Stimulated activated effector memory CD8-positive, alpha-beta T cell treated with anti-CD3 and anti-CD28 coated beads, Interleukin-12 subunit alpha, Interleukin-12 subunit beta, amount 100 ng/mL, for 72 hours (primary cell): ENCODE measurements at regions not wholly inside any gene's neighbourhood (a gene's known extent, or its start where the extent isn't known, plus 50 kb on each side); places are given as distances from the start of the nearest gene placed in this dataset.

Experiments used
- ATAC-seq: fragments of 150-1000 bp; cut with Tn5 transposase; 2 replicates; pipeline ENCODE4 v1.10.0; 2021
- DNase-seq, 2 donors: peaks; one replicate each; pipeline ENCODE4 v3.0.0; 2021 to 2022; ENCODE audit warnings: low spot score in 2 of 2
- H3K27ac Mint-ChIP-seq: one replicate; pipeline ENCODE4 v1.8.0; 2022; ENCODE audit warnings: mild to moderate bottlenecking, mixed read lengths
- H3K36me3 Mint-ChIP-seq: one replicate; pipeline ENCODE4 v1.8.0; 2022; ENCODE audit warnings: mild to moderate bottlenecking, mixed read lengths
- H3K4me1 Mint-ChIP-seq: one replicate; pipeline ENCODE4 v1.8.0; 2022; ENCODE audit warnings: mixed read lengths
- H3K4me3 Mint-ChIP-seq: one replicate; pipeline ENCODE4 v1.8.0; 2022; ENCODE audit warnings: mild to moderate bottlenecking, mixed read lengths
- H3K9me3 Mint-ChIP-seq: one replicate; pipeline ENCODE4 v1.8.0; 2022; ENCODE audit warnings: mixed read lengths

GRCh38 chr9:69986970-69987369 lies 56.7 kb upstream of the MAMDC2 start:
- no peak for DNase-seq
- ATAC-seq, result no peak
- Mint-ChIP-seq H3K9me3 (no peaks in the 10 kb centered on the region), H3K27ac (no peak overlapping the region), H3K4me1 (no peaks in the 10 kb centered on the region), H3K4me3 (no peak overlapping the region), H3K36me3 (no peaks in the 10 kb centered on the region)

GRCh38 chr9:69987457-69987856 lies 56.2 kb upstream of the MAMDC2 start:
- H3K9me3 Mint-ChIP-seq, result no peaks in the 10 kb centered on the region
- no peaks in the 10 kb centered on the region for H3K36me3 Mint-ChIP-seq
- no peaks in the 10 kb centered on the region for H3K4me1 Mint-ChIP-seq
- DNase-seq (no peak), ATAC-seq (no peak)
- H3K27ac Mint-ChIP-seq, result no peak overlapping the region
- no peak overlapping the region for H3K4me3 Mint-ChIP-seq

GRCh38 chr9:69993110-69993509 lies 50.5 kb upstream of the MAMDC2 start:
- ATAC-seq (no peak), DNase-seq (no peak)
- Mint-ChIP-seq H3K36me3 (no peaks in the 10 kb centered on the region), H3K4me3 (no peak overlapping the region), H3K9me3 (no peaks in the 10 kb centered on the region), H3K4me1 (no peaks in the 10 kb centered on the region), H3K27ac (no peak overlapping the region)
